COR-L47 (cell line): ENCODE measurements at regions not wholly inside any gene's neighbourhood (a gene's known extent, or its start where the extent isn't known, plus 50 kb on each side); places are given as distances from the start of the nearest gene placed in this dataset.
A peak's percentile ranks its signal among the peaks of the same experiment; 100 is the strongest.

Source experiments
- DNase-seq: peaks from one replicate; lab custom pipeline; 2025; lab: John Stamatoyannopoulos, UW

GRCh38 chr13:31049083-31049482 is 112.6 kb downstream of the HSPH1 start:
- no peak for DNase-seq

GRCh38 chr13:31048521-31048920 is 113.2 kb downstream of the HSPH1 start:
- no peak for DNase-seq

GRCh38 chr13:31046711-31047279 is 114.3 kb downstream of the TEX26 start:
- DNase-seq = peak; percentile 97

- DNase-seq = peak; percentile 26
Observed at GRCh38 chr13:31045286-31046081, 113.0 kb downstream of the TEX26 start.

- DNase-seq = peak; percentile 81
Observed at GRCh38 chr13:31044364-31045285, 112.2 kb downstream of the TEX26 start.

- no peak for DNase-seq
Observed at GRCh38 chr13:31043957-31044356, 111.5 kb downstream of the TEX26 start.

GRCh38 chr13:31042481-31043165 is 110.2 kb downstream of the TEX26 start:
- DNase-seq = no peak

GRCh38 chr13:31042049-31042448 is 109.6 kb downstream of the TEX26 start:
- no peak for DNase-seq

- DNase-seq = no peak
Observed at GRCh38 chr13:31038834-31039552, 106.5 kb downstream of the TEX26 start.

GRCh38 chr13:31037874-31038500 is 105.5 kb downstream of the TEX26 start:
- no peak for DNase-seq

GRCh38 chr13:31036731-31037695 is 104.6 kb downstream of the TEX26 start:
- no peak for DNase-seq

- no peak for DNase-seq
Observed at GRCh38 chr13:31035185-31035965, 102.9 kb downstream of the TEX26 start.

- no peak for DNase-seq
Observed at GRCh38 chr13:31032528-31033113, 100.2 kb downstream of the TEX26 start.

- DNase-seq = no peak
Observed at GRCh38 chr13:31031482-31031881, 99.0 kb downstream of the TEX26 start.

- DNase-seq = no peak
Observed at GRCh38 chr13:31029102-31029501, 96.6 kb downstream of the TEX26 start.

GRCh38 chr13:31027136-31027535 is 94.7 kb downstream of the TEX26 start:
- DNase-seq = no peak
